ENCODE measurements at regions not wholly inside any gene's neighbourhood (a gene's known extent, or its start where the extent isn't known, plus 50 kb on each side); places are given as distances from the start of the nearest gene placed in this dataset.
A peak's percentile ranks its signal among the peaks of the same experiment; 100 is the strongest.

GRCh38 chr17:37839196-37839978 lies 84.8 kb upstream of the TBC1D3K start:
- no peak overlapping the region for H3K4me3 ChIP-seq (ENCODE audit: low read depth, low read length)
- TF ChIP-seq POLR2A (IDR thresholded peaks at IDR 0.05; ENCODE audit: extremely low read depth, insufficient read length) (no peak), CTCF (IDR thresholded peaks at IDR 0.05; ENCODE audit: low read depth, low read length) (no peak), MYC (IDR thresholded peaks at IDR 0.05; ENCODE audit: low read depth, low read length) (no peak), MAX (IDR thresholded peaks at IDR 0.05; ENCODE audit: low read depth, low read length) (no peak)
- DNase-seq (ENCODE audit: low read depth) = no peak

GRCh38 chr17:37838276-37838675 lies 85.9 kb upstream of the TBC1D3K start:
- no peak for DNase-seq (ENCODE audit: low read depth)
- no peak overlapping the region for H3K4me3 ChIP-seq (ENCODE audit: low read depth, low read length)
- TF ChIP-seq CTCF (IDR thresholded peaks at IDR 0.05; ENCODE audit: low read depth, low read length) (no peak), MYC (IDR thresholded peaks at IDR 0.05; ENCODE audit: low read depth, low read length) (no peak), MAX (IDR thresholded peaks at IDR 0.05; ENCODE audit: low read depth, low read length) (no peak), POLR2A (IDR thresholded peaks at IDR 0.05; ENCODE audit: extremely low read depth, insufficient read length) (no peak)

- TF ChIP-seq CTCF (IDR thresholded peaks at IDR 0.05; ENCODE audit: low read depth, low read length) = no peak
- TF ChIP-seq MAX (IDR thresholded peaks at IDR 0.05; ENCODE audit: low read depth, low read length) = no peak
- TF ChIP-seq POLR2A (IDR thresholded peaks at IDR 0.05; ENCODE audit: extremely low read depth, insufficient read length) = no peak
- TF ChIP-seq MYC (IDR thresholded peaks at IDR 0.05; ENCODE audit: low read depth, low read length) = no peak
- no peak for DNase-seq (ENCODE audit: low read depth)
- no peak overlapping the region for H3K4me3 ChIP-seq (ENCODE audit: low read depth, low read length)
Observed at GRCh38 chr17:37836593-37836992, 87.6 kb upstream of the TBC1D3K start.

- no peak for TF ChIP-seq MYC (IDR thresholded peaks at IDR 0.05; ENCODE audit: low read depth, low read length)
- no peak for TF ChIP-seq POLR2A (IDR thresholded peaks at IDR 0.05; ENCODE audit: extremely low read depth, insufficient read length)
- no peak for TF ChIP-seq MAX (IDR thresholded peaks at IDR 0.05; ENCODE audit: low read depth, low read length)
- TF ChIP-seq CTCF (IDR thresholded peaks at IDR 0.05; ENCODE audit: low read depth, low read length) = no peak
- H3K4me3 ChIP-seq (ENCODE audit: low read depth, low read length) = no peak overlapping the region
- no peak for DNase-seq (ENCODE audit: low read depth)
Observed at GRCh38 chr17:37834168-37834567, 89.3 kb upstream of the HNF1B start.

GRCh38 chr17:37833237-37833859 lies 88.5 kb upstream of the HNF1B start:
- H3K4me3 ChIP-seq (ENCODE audit: low read depth, low read length) = peak overlapping the region; percentile 42
- peak; percentile 77 for DNase-seq (ENCODE audit: low read depth)
- TF ChIP-seq MAX (IDR thresholded peaks at IDR 0.05; ENCODE audit: low read depth, low read length) (peak; percentile 59; the same call in 1 of the 2 replicates), POLR2A (IDR thresholded peaks at IDR 0.05; ENCODE audit: extremely low read depth, insufficient read length) (no peak), MYC (IDR thresholded peaks at IDR 0.05; ENCODE audit: low read depth, low read length) (peak; percentile 59; the same call in 1 of the 2 replicates), CTCF (IDR thresholded peaks at IDR 0.05; ENCODE audit: low read depth, low read length) (no peak)

Measured in NB4 (cell line).